ENCODE measurements at regions not wholly inside any gene's neighbourhood (a gene's known extent, or its start where the extent isn't known, plus 50 kb on each side); places are given as distances from the start of the nearest gene placed in this dataset.

DNA sequence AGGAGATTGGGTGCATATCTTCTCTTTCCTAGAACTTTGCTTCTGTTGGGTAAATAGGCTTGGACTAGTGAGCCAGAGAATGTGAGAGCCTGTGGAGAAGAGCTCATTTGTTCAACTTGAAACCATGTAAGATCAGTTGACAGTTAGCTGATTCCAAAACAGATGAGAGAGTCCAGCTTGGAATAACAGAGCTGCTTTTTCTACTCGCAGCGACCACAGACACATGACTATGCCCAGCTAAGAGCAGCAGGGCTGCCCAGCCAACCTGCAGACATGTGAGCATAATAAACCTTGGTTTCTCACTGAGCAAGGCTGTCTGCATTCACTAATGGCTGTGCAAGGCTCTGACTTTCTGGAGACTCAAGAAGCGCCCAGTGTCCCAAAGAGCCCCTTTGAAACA lies 209.2 kb downstream of the C12orf75 start:
- FAIRE-seq: no peak

GRCh38 chr12:105547786-105548185 lies 217.3 kb downstream of the C12orf75 start:
- FAIRE-seq: no peak

- no peak for FAIRE-seq
Observed at GRCh38 chr12:105548626-105549025, 218.1 kb downstream of the C12orf75 start.

GRCh38 chr12:105552056-105552455 lies 221.6 kb downstream of the C12orf75 start:
- FAIRE-seq: no peak

DNA sequence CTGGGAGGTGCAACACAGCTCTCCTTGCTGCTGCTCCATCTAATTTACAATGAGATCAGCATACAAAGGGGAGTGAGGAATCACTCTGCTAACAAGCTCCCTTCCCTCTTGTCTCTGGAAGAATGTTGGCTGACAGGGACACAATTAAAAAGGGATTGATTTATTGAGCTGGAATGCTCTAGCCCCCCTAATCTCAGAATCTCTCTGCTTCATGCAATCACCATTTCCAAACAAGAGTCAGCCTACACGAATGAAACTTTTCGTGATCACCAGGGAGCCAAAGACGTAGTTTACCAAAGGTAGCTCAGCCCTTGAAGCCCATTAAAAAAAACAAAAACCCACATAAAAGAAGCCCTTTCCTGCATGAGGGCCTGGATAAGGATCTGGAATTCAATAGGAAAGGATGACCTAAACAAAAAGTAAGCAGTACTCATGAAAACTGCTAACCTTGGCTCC lies 223.8 kb downstream of the C12orf75 start:
- no peak for FAIRE-seq

- FAIRE-seq: no peak
Observed at GRCh38 chr12:105554856-105555255, 224.4 kb downstream of the C12orf75 start.

- no peak for FAIRE-seq
Observed at GRCh38 chr12:105555556-105556295, 225.2 kb downstream of the C12orf75 start.

DNA sequence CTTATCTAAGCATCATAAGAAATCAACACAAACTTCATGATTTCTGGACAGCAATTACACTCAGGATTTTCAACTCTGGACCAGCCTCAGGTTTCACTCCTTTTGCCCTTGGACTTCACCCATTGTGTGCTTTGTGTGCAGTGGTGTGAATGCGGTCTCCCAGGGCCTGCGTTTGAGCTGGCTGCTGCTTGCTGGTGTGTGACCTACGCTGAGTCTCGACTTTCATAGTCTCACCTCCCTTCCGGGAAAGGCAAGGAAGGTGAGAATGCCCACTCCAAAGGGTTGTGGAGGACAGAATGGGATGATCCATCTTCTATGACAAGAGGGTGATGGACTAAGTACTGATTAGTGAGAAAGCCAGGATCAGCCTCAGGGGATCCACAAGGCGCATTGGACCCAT lies 228.8 kb downstream of the C12orf75 start:
- no peak for FAIRE-seq

GRCh38 chr12:105561546-105562198 lies 231.2 kb downstream of the C12orf75 start:
- FAIRE-seq: no peak

GRCh38 chr12:105562199-105562971 lies 231.9 kb downstream of the C12orf75 start:
- no peak for FAIRE-seq

- no peak for FAIRE-seq
Observed at GRCh38 chr12:105567061-105567460, 236.6 kb downstream of the C12orf75 start.

- FAIRE-seq: no peak
Observed at GRCh38 chr12:105569886-105570285, 239.4 kb downstream of the C12orf75 start.

DNA sequence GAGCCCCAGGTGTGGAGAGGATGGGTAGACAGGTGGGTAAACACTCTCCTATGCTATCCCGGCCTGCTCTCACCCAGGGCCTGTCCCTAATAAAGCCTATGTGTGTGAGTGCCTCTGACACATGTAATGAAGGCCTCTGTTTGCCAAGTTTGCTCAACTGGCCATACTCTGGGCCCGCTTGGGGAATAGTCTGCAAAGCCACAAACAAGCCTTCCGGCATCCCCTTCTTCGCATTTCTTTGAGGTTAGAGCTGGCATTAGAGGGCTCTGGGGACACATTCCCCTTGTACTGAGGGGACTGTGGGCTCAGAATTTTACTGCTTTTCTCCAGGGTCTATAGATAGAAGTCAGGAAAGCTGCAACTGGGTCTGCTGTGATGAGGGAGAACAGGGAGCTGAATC lies 240.5 kb downstream of the C12orf75 start:
- FAIRE-seq: no peak

- no peak for FAIRE-seq
Observed at GRCh38 chr12:105573574-105573973, 243.1 kb downstream of the C12orf75 start.

- no peak for FAIRE-seq
Observed at GRCh38 chr12:105574056-105574715, 243.7 kb downstream of the C12orf75 start.

DNA sequence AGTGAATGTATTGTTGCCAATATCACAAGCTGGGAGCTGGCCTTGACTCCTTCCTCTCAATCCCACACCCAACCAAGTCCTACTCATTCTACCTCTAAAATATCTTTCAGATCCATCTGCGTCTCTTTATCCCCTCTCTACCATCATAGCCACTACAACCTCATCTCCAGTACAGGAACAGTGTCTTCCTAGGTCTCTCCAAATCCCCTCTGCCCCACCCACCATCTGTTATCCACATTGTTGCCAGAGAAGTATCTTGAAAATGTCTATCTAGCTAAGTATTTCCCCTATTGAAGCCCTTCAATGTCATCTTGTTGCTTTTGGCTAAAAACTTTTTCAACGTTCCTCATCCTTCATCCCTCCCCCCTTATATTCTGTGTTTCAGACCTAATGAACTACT lies 244.7 kb downstream of the C12orf75 start:
- no peak for FAIRE-seq

DNA sequence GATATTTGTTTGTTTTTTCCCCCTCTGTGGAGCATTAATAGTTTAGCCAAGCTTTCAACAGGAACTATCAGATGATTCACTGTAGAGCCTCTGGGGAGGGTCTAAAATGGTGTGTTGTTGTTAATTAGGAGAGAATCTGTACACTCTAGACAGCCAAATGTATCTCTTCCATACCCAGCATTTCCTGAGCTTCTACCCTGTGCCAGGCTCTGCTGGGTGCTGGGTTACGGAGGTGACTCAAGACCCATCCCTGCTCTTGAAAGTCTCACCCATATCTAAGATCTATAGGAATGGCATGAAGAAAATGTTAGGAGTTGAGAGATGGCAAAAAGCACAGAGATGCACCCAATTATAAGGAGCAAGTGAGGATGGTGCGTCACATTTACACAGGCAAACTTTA lies 245.8 kb downstream of the C12orf75 start:
- no peak for FAIRE-seq

- no peak for FAIRE-seq
Observed at GRCh38 chr12:105580821-105581352, 250.4 kb downstream of the C12orf75 start.

- FAIRE-seq: no peak
Observed at GRCh38 chr12:105581420-105581819, 250.9 kb downstream of the C12orf75 start.

- FAIRE-seq: no peak
Observed at GRCh38 chr12:105585107-105585506, 254.6 kb downstream of the C12orf75 start.

DNA sequence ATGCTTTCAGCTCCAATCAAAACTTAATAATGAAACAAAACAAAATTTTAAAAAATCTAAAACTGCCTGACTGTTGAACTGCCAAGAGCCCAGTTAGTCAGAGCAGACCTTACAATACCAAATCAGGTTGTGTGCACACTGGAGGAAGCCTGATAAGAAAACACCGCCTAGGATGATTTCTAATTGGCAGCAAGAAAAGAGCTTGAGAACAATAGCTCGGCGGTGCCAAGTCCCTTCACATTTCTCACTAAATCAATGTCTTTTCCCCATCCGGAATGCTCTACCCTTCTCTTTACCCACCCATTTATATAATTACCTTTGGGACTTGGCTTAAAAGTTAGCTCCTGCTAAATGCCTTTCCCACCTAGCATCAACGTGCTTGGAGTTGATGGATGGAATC lies 256.7 kb downstream of the C12orf75 start:
- no peak for FAIRE-seq

GRCh38 chr12:105588106-105588505 lies 257.6 kb downstream of the C12orf75 start:
- FAIRE-seq: no peak

DNA sequence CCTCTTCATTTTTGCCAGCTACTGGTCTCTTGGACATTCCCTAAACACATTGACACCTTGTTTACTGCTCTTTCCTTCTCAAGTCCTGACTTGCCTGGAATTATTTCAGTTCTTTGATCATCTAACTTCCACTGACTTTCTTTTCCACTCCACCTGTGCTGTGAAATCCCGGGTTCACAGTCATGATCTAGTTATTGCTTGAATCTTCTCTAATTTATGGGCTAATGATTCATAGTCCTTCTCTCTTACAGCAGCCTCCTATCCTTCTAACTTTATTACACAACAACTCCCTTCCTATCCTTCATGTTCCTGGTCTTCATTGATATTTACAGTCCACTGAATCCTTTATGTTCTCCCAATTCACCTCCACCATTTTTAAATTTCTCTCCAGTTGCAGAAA lies 260.1 kb downstream of the C12orf75 start:
- FAIRE-seq: no peak
